Mesothelial cell of epicardium (in vitro differentiated cells): ENCODE measurements at regions not wholly inside any gene's neighbourhood (a gene's known extent, or its start where the extent isn't known, plus 50 kb on each side); places are given as distances from the start of the nearest gene placed in this dataset.
"Not testable (repeated sequence)": the region's sequence is repeated elsewhere in the genome, so short reads cannot be mapped to it uniquely, and the experiment has no call there.

Experiments
- DNase-seq, 2 experiments: peaks; one replicate each; pipeline ENCODE4 v3.0.0; 2021; ENCODE audit warnings: low spot score in 2 of 2; ENCODE audit not compliant: unreplicated experiment in 2 of 2
- H3K27ac Mint-ChIP-seq: 2 replicates; pipeline ENCODE4 v1.8.0; 2021; ENCODE audit warnings: mixed read lengths
- H3K27me3 Mint-ChIP-seq: 2 replicates; pipeline ENCODE4 v1.8.0; 2021; ENCODE audit warnings: low read depth, mixed read lengths
- H3K36me3 Mint-ChIP-seq: 2 replicates; pipeline ENCODE4 v1.8.0; 2021; ENCODE audit warnings: mixed read lengths
- H3K4me1 Mint-ChIP-seq: 2 replicates; pipeline ENCODE4 v1.8.0; 2021; ENCODE audit warnings: mixed read lengths
- H3K4me3 Mint-ChIP-seq: 2 replicates; pipeline ENCODE4 v1.8.0; 2021; ENCODE audit warnings: mild to moderate bottlenecking, moderate library complexity, mixed read lengths
- H3K9me3 Mint-ChIP-seq: 2 replicates; pipeline ENCODE4 v1.8.0; 2021; ENCODE audit warnings: mixed read lengths
- CTCF ChIP-seq: fragments of 200-600 bp; sonication (generic); IDR thresholded peaks from one replicate; pipeline ENCODE4 v1.5.0; 2021; ENCODE audit warnings: antibody characterized with exemption; ENCODE audit not compliant: unreplicated experiment

GRCh38 chr7:82579047-82579446 lies 135.5 kb upstream of the CACNA2D1 start:
- no peak for DNase-seq
- Mint-ChIP-seq H3K4me1 (no peaks in the 10 kb centered on the region), H3K36me3 (no peaks in the 10 kb centered on the region), H3K27ac (no peak overlapping the region), H3K9me3 (peaks cover 11% of the 10 kb centered on the region), H3K4me3 (no peak overlapping the region), H3K27me3 (peaks cover 31% of the 10 kb centered on the region)
- no peak for TF ChIP-seq CTCF

- Mint-ChIP-seq H3K36me3 (no peaks in the 10 kb centered on the region), H3K27ac (no peak overlapping the region), H3K4me3 (no peak overlapping the region), H3K9me3 (peaks cover 9% of the 10 kb centered on the region), H3K27me3 (peaks cover 31% of the 10 kb centered on the region), H3K4me1 (no peaks in the 10 kb centered on the region)
- no peak for TF ChIP-seq CTCF
- DNase-seq: no peak
These were observed 134.9 kb upstream of the CACNA2D1 start for GRCh38 chr7:82578430-82578829.

- Mint-ChIP-seq H3K9me3 (no peaks in the 10 kb centered on the region), H3K27me3 (peaks cover 13% of the 10 kb centered on the region), H3K4me3 (no peak overlapping the region), H3K4me1 (peaks cover 2% of the 10 kb centered on the region), H3K27ac (no peak overlapping the region), H3K36me3 (no peaks in the 10 kb centered on the region)
- TF ChIP-seq CTCF: peak; percentile 71
- DNase-seq: peak; percentile 56 to 88
These were observed 128.8 kb upstream of the CACNA2D1 start for GRCh38 chr7:82572195-82572880.

GRCh38 chr7:82571047-82571446 lies 127.5 kb upstream of the CACNA2D1 start:
- not testable (repeated sequence) for H3K9me3 Mint-ChIP-seq, DNase-seq, H3K36me3 Mint-ChIP-seq, H3K27ac Mint-ChIP-seq, H3K4me1 Mint-ChIP-seq, H3K4me3 Mint-ChIP-seq
- H3K27me3 Mint-ChIP-seq: peaks cover 10% of the 10 kb centered on the region

- Mint-ChIP-seq H3K27me3 (peaks cover 3% of the 10 kb centered on the region), H3K4me1 (peaks cover 2% of the 10 kb centered on the region), H3K36me3 (no peaks in the 10 kb centered on the region), H3K27ac (no peak overlapping the region), H3K4me3 (no peak overlapping the region), H3K9me3 (no peaks in the 10 kb centered on the region)
- DNase-seq: no peak
- TF ChIP-seq CTCF: no peak
These were observed 124.3 kb upstream of the CACNA2D1 start for GRCh38 chr7:82567841-82568240.

- TF ChIP-seq CTCF: no peak
- Mint-ChIP-seq H3K36me3 (no peaks in the 10 kb centered on the region), H3K4me3 (no peak overlapping the region), H3K9me3 (no peaks in the 10 kb centered on the region), H3K4me1 (peaks cover 1% of the 10 kb centered on the region), H3K27ac (no peak overlapping the region), H3K27me3 (peaks cover 3% of the 10 kb centered on the region)
- no peak for DNase-seq
These were observed 123.8 kb upstream of the CACNA2D1 start for GRCh38 chr7:82567356-82567755.
